ENCODE measurements at regions not wholly inside any gene's neighbourhood (a gene's known extent, or its start where the extent isn't known, plus 50 kb on each side); places are given as distances from the start of the nearest gene placed in this dataset.
"Not testable (repeated sequence)": the region's sequence is repeated elsewhere in the genome, so short reads cannot be mapped to it uniquely, and the experiment has no call there.

GRCh38 chr5:106088462-106088861, 1582.3 kb downstream of the EFNA5 start:
- H3K27me3 ChIP-seq (ENCODE audit: insufficient read depth, low read length) = no peaks in the 10 kb centered on the region
- no peaks in the 10 kb centered on the region for H3K9me3 ChIP-seq (ENCODE audit: insufficient read depth, low read depth, low read length)
- no peak overlapping the region for H3K4me3 ChIP-seq (ENCODE audit: low read length)
- no peak overlapping the region for H3K27ac ChIP-seq (ENCODE audit: low read depth, low read length)
- H3K9ac ChIP-seq (ENCODE audit: low read depth, low read length) = no peak overlapping the region
- H3K4me1 ChIP-seq (ENCODE audit: insufficient read depth, low read length) = peaks cover 53% of the 10 kb centered on the region
- no peaks in the 10 kb centered on the region for H3K36me3 ChIP-seq (ENCODE audit: insufficient read depth, low read length)

- Histone ChIP-seq H3K36me3 (ENCODE audit: insufficient read depth, low read length) (no peaks in the 10 kb centered on the region), H3K4me3 (ENCODE audit: low read length) (peak overlapping the region; percentile 6; the same call in 1 of the 2 replicates), H3K4me1 (ENCODE audit: insufficient read depth, low read length) (peaks cover 55% of the 10 kb centered on the region), H3K9ac (ENCODE audit: low read depth, low read length) (peak overlapping the region; percentile 34), H3K9me3 (ENCODE audit: insufficient read depth, low read depth, low read length) (no peaks in the 10 kb centered on the region), H3K27ac (ENCODE audit: low read depth, low read length) (peak overlapping the region; percentile 82), H3K27me3 (ENCODE audit: insufficient read depth, low read length) (no peaks in the 10 kb centered on the region)
- 17% methylated on average over 1 of the region's 2 CpGs for WGBS
Measured at GRCh38 chr5:106086352-106086751, 1584.4 kb downstream of the EFNA5 start.

DNA sequence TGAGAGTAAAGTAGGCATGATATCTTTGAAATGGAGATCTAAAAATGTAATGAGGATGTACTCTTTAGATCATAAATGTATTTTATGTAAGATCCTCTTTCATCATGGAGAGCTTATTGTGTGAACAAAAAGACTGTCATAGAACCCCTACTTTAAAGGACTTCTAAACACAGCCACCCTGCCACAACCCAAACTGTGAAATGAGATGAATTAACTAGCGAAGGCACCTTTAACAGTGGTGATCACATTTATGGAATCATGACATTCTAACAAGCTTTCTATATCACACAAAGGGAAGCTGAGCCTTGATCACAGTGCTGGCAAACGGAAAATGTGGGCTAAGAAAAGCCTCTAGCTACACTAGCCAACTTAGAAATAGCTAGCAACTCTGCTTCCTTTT, 1585.2 kb downstream of the EFNA5 start:
- H3K27ac ChIP-seq (ENCODE audit: low read depth, low read length) = peak overlapping the region; percentile 82
- peak overlapping the region; percentile 16; the same call in 1 of the 2 replicates for H3K4me3 ChIP-seq (ENCODE audit: low read length)
- WGBS = 55% methylated on average over 2 of the region's 2 CpGs

GRCh38 chr5:106085136-106085535, 1585.6 kb downstream of the EFNA5 start:
- peak overlapping the region; percentile 82 for H3K27ac ChIP-seq (ENCODE audit: low read depth, low read length)
- H3K4me1 ChIP-seq (ENCODE audit: insufficient read depth, low read length) = peaks cover 59% of the 10 kb centered on the region
- no peaks in the 10 kb centered on the region for H3K27me3 ChIP-seq (ENCODE audit: insufficient read depth, low read length)
- H3K36me3 ChIP-seq (ENCODE audit: insufficient read depth, low read length) = no peaks in the 10 kb centered on the region
- 0% methylated on average over 1 of the region's 1 CpG for WGBS
- H3K4me3 ChIP-seq (ENCODE audit: low read length) = peak overlapping the region; percentile 16; the same call in 1 of the 2 replicates
- no peaks in the 10 kb centered on the region for H3K9me3 ChIP-seq (ENCODE audit: insufficient read depth, low read depth, low read length)
- H3K9ac ChIP-seq (ENCODE audit: low read depth, low read length) = peak overlapping the region; percentile 34; the same call in 1 of the 2 replicates

More for the DNA sequence above, 1585.2 kb downstream of the EFNA5 start:
- Histone ChIP-seq H3K9me3 (ENCODE audit: insufficient read depth, low read depth, low read length) (no peaks in the 10 kb centered on the region), H3K36me3 (ENCODE audit: insufficient read depth, low read length) (no peaks in the 10 kb centered on the region), H3K9ac (ENCODE audit: low read depth, low read length) (peak overlapping the region; percentile 34; the same call in 1 of the 2 replicates), H3K4me1 (ENCODE audit: insufficient read depth, low read length) (peaks cover 55% of the 10 kb centered on the region), H3K27me3 (ENCODE audit: insufficient read depth, low read length) (no peaks in the 10 kb centered on the region)

DNA sequence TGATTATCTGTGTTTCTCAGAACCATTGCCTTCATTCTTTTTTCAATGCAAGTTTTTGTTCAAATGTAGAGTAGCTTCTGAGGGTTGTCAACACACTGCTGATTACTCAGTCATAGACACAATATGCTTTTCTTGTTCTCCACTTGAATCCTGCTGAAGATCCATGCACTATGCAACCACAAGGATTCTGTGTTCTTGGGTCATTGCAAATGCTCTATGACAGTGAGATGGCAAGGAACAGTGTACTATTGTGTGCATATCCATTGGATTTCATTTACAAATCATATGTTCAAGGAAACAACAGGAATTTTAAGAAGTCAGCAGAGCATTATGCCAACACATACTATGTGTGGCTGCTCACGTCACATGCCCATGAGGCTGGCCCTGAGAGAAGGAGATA, 1590.2 kb downstream of the EFNA5 start:
- Histone ChIP-seq H3K9me3 (ENCODE audit: insufficient read depth, low read depth, low read length) (no peaks in the 10 kb centered on the region), H3K4me3 (ENCODE audit: low read length) (no peak overlapping the region), H3K9ac (ENCODE audit: low read depth, low read length) (no peak overlapping the region), H3K27me3 (ENCODE audit: insufficient read depth, low read length) (no peaks in the 10 kb centered on the region), H3K36me3 (ENCODE audit: insufficient read depth, low read length) (no peaks in the 10 kb centered on the region), H3K4me1 (ENCODE audit: insufficient read depth, low read length) (peaks cover 29% of the 10 kb centered on the region), H3K27ac (ENCODE audit: low read depth, low read length) (no peak overlapping the region)
- 97% methylated on average over 1 of the region's 1 CpG for WGBS

GRCh38 chr5:106076655-106077054, 1594.1 kb downstream of the EFNA5 start:
- Histone ChIP-seq H3K9ac (ENCODE audit: low read depth, low read length) (no peak overlapping the region), H3K36me3 (ENCODE audit: insufficient read depth, low read length) (no peaks in the 10 kb centered on the region), H3K9me3 (ENCODE audit: insufficient read depth, low read depth, low read length) (no peaks in the 10 kb centered on the region), H3K4me1 (ENCODE audit: insufficient read depth, low read length) (peaks cover 8% of the 10 kb centered on the region; the same call in 1 of the 2 replicates), H3K27me3 (ENCODE audit: insufficient read depth, low read length) (no peaks in the 10 kb centered on the region), H3K27ac (ENCODE audit: low read depth, low read length) (no peak overlapping the region), H3K4me3 (ENCODE audit: low read length) (no peak overlapping the region)
- WGBS = 94% methylated on average over 4 of the region's 4 CpGs

- Histone ChIP-seq H3K4me3 (ENCODE audit: low read length) (no peak overlapping the region), H3K36me3 (ENCODE audit: insufficient read depth, low read length) (no peaks in the 10 kb centered on the region), H3K27ac (ENCODE audit: low read depth, low read length) (no peak overlapping the region), H3K4me1 (ENCODE audit: insufficient read depth, low read length) (no peaks in the 10 kb centered on the region), H3K9ac (ENCODE audit: low read depth, low read length) (no peak overlapping the region), H3K27me3 (ENCODE audit: insufficient read depth, low read length) (no peaks in the 10 kb centered on the region), H3K9me3 (ENCODE audit: insufficient read depth, low read depth, low read length) (peaks cover 10% of the 10 kb centered on the region)
- WGBS = 100% methylated on average over 1 of the region's 2 CpGs
Measured at GRCh38 chr5:106072208-106072607, 1598.5 kb downstream of the EFNA5 start.

DNA sequence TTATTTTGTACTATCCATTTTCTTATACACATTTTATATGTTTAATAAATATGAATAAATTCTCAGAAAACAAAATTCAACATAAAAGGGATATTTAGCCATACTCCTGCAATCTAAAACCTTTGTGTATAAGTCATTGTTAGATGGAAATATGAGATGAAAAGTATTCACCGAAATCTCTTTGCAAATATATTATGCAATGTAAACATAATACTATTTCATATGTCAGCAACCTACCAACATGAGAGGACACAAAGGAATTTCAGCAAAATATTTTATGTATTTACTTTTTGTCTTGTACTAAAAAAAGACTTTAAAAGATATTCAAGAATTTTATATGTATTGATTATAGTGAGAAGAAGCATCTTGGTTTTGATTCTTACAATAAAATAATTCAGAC, 1623.4 kb downstream of the EFNA5 start:
- Histone ChIP-seq H3K9me3 (ENCODE audit: insufficient read depth, low read depth, low read length) (no peaks in the 10 kb centered on the region), H3K4me3 (ENCODE audit: low read length) (no peak overlapping the region), H3K27ac (ENCODE audit: low read depth, low read length) (no peak overlapping the region), H3K9ac (ENCODE audit: low read depth, low read length) (no peak overlapping the region), H3K27me3 (ENCODE audit: insufficient read depth, low read length) (no peaks in the 10 kb centered on the region), H3K36me3 (ENCODE audit: insufficient read depth, low read length) (no peaks in the 10 kb centered on the region), H3K4me1 (ENCODE audit: insufficient read depth, low read length) (no peaks in the 10 kb centered on the region)
- WGBS = no CpG with 5 or more reads among the region's 1 CpG

DNA sequence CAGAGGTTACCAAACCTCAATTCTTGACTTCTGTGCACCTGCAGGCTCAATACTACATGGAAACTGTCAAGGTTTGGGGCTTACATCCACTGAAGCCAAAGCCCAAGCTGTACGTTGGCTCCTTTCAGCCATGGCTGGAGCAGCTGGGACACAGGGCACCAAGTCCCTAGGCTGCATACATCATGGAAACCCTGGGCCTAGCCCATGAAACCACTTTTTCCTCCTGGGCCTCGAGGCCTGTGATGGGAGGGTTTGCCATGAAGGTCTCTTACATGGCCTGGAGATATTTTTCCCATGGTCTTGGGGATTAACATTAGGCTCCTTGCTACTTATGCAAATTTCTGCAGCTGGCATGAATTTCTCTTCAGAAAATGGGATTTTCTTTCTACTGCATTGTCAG, 1638.7 kb downstream of the EFNA5 start:
- peaks cover 11% of the 10 kb centered on the region for H3K9me3 ChIP-seq (ENCODE audit: insufficient read depth, low read depth, low read length)
- H3K4me3 ChIP-seq (ENCODE audit: low read length); H3K4me1 ChIP-seq (ENCODE audit: insufficient read depth, low read length); H3K36me3 ChIP-seq (ENCODE audit: insufficient read depth, low read length); H3K27ac ChIP-seq (ENCODE audit: low read depth, low read length); H3K9ac ChIP-seq (ENCODE audit: low read depth, low read length); H3K27me3 ChIP-seq (ENCODE audit: insufficient read depth, low read length): not testable (repeated sequence)
- WGBS = 96% methylated on average over 2 of the region's 2 CpGs

DNA sequence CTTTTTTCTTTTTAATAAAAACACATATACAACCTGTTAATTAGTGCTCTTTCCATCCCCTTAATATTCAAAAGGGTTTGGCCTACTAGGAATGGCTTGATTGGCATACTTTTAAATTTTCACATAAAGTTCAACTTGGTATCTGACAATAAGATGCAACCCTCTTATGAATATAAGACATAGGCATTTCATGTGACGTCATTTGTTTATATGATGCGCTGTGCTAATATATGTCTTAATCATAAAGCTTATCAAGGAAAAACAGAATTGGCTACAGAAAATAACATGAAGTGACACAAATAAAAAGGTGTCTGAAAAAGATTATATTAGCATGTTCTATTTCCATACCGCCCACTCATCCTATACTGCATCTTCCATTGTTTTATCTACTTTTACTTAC, 1642.4 kb downstream of the EFNA5 start:
- Histone ChIP-seq H3K9ac (ENCODE audit: low read depth, low read length) (no peak overlapping the region), H3K4me3 (ENCODE audit: low read length) (no peak overlapping the region), H3K36me3 (ENCODE audit: insufficient read depth, low read length) (no peaks in the 10 kb centered on the region), H3K4me1 (ENCODE audit: insufficient read depth, low read length) (no peaks in the 10 kb centered on the region), H3K9me3 (ENCODE audit: insufficient read depth, low read depth, low read length) (peaks cover 8% of the 10 kb centered on the region), H3K27ac (ENCODE audit: low read depth, low read length) (no peak overlapping the region), H3K27me3 (ENCODE audit: insufficient read depth, low read length) (no peaks in the 10 kb centered on the region)
- 67% methylated on average over 3 of the region's 3 CpGs for WGBS

GRCh38 chr5:106020894-106021293, 1649.8 kb downstream of the EFNA5 start:
- Histone ChIP-seq H3K27ac (ENCODE audit: low read depth, low read length) (no peak overlapping the region), H3K4me3 (ENCODE audit: low read length) (no peak overlapping the region), H3K9me3 (ENCODE audit: insufficient read depth, low read depth, low read length) (no peaks in the 10 kb centered on the region), H3K27me3 (ENCODE audit: insufficient read depth, low read length) (no peaks in the 10 kb centered on the region), H3K9ac (ENCODE audit: low read depth, low read length) (no peak overlapping the region), H3K36me3 (ENCODE audit: insufficient read depth, low read length) (no peaks in the 10 kb centered on the region), H3K4me1 (ENCODE audit: insufficient read depth, low read length) (peaks cover 6% of the 10 kb centered on the region; the same call in 1 of the 2 replicates)
- no CpG with 5 or more reads among the region's 1 CpG for WGBS

- Histone ChIP-seq H3K9me3 (ENCODE audit: insufficient read depth, low read depth, low read length) (no peaks in the 10 kb centered on the region), H3K27ac (ENCODE audit: low read depth, low read length) (no peak overlapping the region), H3K9ac (ENCODE audit: low read depth, low read length) (no peak overlapping the region), H3K27me3 (ENCODE audit: insufficient read depth, low read length) (no peaks in the 10 kb centered on the region), H3K36me3 (ENCODE audit: insufficient read depth, low read length) (no peaks in the 10 kb centered on the region), H3K4me3 (ENCODE audit: low read length) (no peak overlapping the region), H3K4me1 (ENCODE audit: insufficient read depth, low read length) (peaks cover 11% of the 10 kb centered on the region; the same call in 1 of the 2 replicates)
Measured at GRCh38 chr5:106019261-106019660, 1651.5 kb downstream of the EFNA5 start.

Measured in HUES64 (cell line).